ENCODE measurements at regions not wholly inside any gene's neighbourhood (a gene's known extent, or its start where the extent isn't known, plus 50 kb on each side); places are given as distances from the start of the nearest gene placed in this dataset.

GRCh38 chr19:22503524-22503923 lies 81.4 kb upstream of the ZNF98 start:
- Histone ChIP-seq H3K4me1 (ENCODE audit: control insufficient read depth, insufficient read depth, low read length) (no peaks in the 10 kb centered on the region), H3K27me3 (replicated peaks in 1 of 2; ENCODE audit: control insufficient read depth in 2 of 2, insufficient read depth in 2 of 2, low read length in 1 of 2) (no peaks in the 10 kb centered on the region), H3K9me3 (replicated peaks; ENCODE audit: control insufficient read depth, insufficient read depth, low read length) (peaks cover 2% of the 10 kb centered on the region; the same call in 2 of the 3 replicates), H3K36me3 (ENCODE audit: control insufficient read depth in 2 of 2, insufficient read depth in 2 of 2, low read length in 1 of 2) (no peaks in the 10 kb centered on the region), H3K27ac (ENCODE audit: control insufficient read depth, insufficient read depth) (no peak overlapping the region), H3K4me2 (ENCODE audit: control insufficient read depth, insufficient read depth) (no peak overlapping the region), H3K9ac (ENCODE audit: control insufficient read depth, insufficient read depth, low read length) (no peak overlapping the region), H4K20me1 (ENCODE audit: control insufficient read depth, insufficient read depth) (no peaks in the 10 kb centered on the region), H2AFZ (ENCODE audit: control insufficient read depth, low read depth, low read length) (no peak overlapping the region), H3K79me2 (ENCODE audit: control insufficient read depth, insufficient read depth, low read length) (no peaks in the 10 kb centered on the region), H3K4me3 (no peak overlapping the region)
- CTCF ChIA-PET, result no interaction called here
- SMC1A ChIA-PET (ENCODE audit: uncharacterized antibody, unreplicated experiment), result no interaction called here
- 47% methylated on average over 2 of the region's 2 CpGs for WGBS (ENCODE audit: insufficient coverage, insufficient replicate concordance, low lambda C conversion rate, missing lambda C conversion rate)
- TF ChIP-seq KLF5 (IDR thresholded peaks at IDR 0.05; ENCODE audit: partially characterized antibody), result no peak
- no peak for TF ChIP-seq SMARCA5 (IDR thresholded peaks at IDR 0.05)
- no peak for TF ChIP-seq ESRRA (IDR thresholded peaks at IDR 0.05; ENCODE audit: low read length)
- no peak for TF ChIP-seq NR2C1 (IDR thresholded peaks at IDR 0.05)
- no peak for TF ChIP-seq CHD1 (IDR thresholded peaks at IDR 0.05; ENCODE audit: low read depth, low read length)
- TF ChIP-seq TBL1XR1 (IDR thresholded peaks at IDR 0.05; ENCODE audit: low read depth, low read length), result no peak
- no peak for TF ChIP-seq BRCA1 (IDR thresholded peaks at IDR 0.05; ENCODE audit: low read depth, low read length)
- TF ChIP-seq RELB (IDR thresholded peaks at IDR 0.05; ENCODE audit: low read depth), result no peak
- TF ChIP-seq SMAD5 (IDR thresholded peaks at IDR 0.05; ENCODE audit: low read depth), result no peak
- no peak for TF ChIP-seq MLLT1 (IDR thresholded peaks at IDR 0.05)
- TF ChIP-seq RUNX3 (IDR thresholded peaks at IDR 0.05; ENCODE audit: low read length), result no peak
- no peak for TF ChIP-seq FOXK2 (IDR thresholded peaks at IDR 0.05)
- no peak for TF ChIP-seq EP300 (IDR thresholded peaks at IDR 0.05; ENCODE audit: borderline replicate concordance in 1 of 2, control insufficient read depth in 1 of 2, low read depth in 2 of 2, low read length in 2 of 2)
- no peak for TF ChIP-seq ZNF622 (IDR thresholded peaks at IDR 0.05)
- no peak for FAIRE-seq
- intact Hi-C loops (cut with micrococcal nuclease; ENCODE audit: unreplicated experiment), result no loop called here
- RAD21 ChIA-PET (ENCODE audit: unreplicated experiment), result no interaction called here
- POLR2A ChIA-PET, result no interaction called here
- no peak for ATAC-seq
- BruUV-seq (replicated peaks), result no TSS peak
- in situ Hi-C loops (cut with MboI), result no loop called here
- no peak for DNase-seq (ENCODE audit: low read depth, low spot score)
